GM12864 (cell line): ENCODE measurements at regions not wholly inside any gene's neighbourhood (a gene's known extent, or its start where the extent isn't known, plus 50 kb on each side); places are given as distances from the start of the nearest gene placed in this dataset.

Experiments
- DNase-seq: peaks from one replicate; pipeline ENCODE4 v3.0.0-alpha.2; 2011; ENCODE audit warnings: low read depth
- H3K4me3 ChIP-seq: 2 replicates; pipeline ENCODE4 v1.5.1; 2011; ENCODE audit warnings: mild to moderate bottlenecking, low read depth, low read length, control low read depth
- TF ChIP-seq, protein P1 (sequence below): IDR thresholded peaks from 2 replicates; pipeline ENCODE4 v1.5.1; 2011; ENCODE audit warnings: low read depth, mild to moderate bottlenecking, moderate library complexity, low read length, control low read depth, inconsistent platforms; ENCODE audit errors: missing control alignments

DNA sequence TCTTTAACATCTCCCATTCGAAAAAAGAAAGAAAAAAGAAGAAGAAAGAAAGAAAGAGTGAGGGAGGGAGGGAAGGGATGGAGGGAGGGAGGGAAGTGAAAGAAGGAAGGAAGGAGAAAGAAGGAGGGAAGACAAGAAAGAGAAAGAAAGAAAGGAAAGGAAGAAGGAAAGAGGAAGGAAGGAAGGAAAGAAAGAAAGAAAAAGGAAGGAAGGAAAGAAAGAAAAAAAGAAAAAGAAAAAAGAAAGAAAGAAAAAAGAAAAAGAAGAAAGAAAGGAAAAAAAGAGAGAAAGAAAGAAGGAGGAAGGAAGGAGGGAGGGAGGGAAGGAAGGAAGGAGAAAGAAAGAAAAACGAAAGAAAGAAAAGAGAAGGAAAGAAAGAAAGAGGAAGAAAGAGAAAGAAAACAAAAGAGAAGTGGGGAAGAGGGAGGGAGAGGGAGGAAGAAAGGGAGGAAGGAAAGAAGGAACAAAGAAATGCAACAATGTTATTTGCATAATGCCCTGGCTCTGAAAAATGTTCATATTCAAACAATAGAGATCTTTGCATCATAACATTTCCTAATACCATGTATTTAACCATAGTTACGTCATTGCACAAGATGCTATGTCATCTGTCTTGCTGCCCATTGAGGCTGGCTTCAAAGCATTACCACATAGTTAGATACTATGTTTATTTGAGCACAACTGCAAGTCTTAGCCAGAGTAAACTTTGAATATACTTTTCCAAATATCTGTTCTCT, 550.6 kb downstream of the DSC3 start:
- no peak for DNase-seq
- H3K4me3 ChIP-seq = no peak overlapping the region
- TF ChIP-seq, protein P1, sequence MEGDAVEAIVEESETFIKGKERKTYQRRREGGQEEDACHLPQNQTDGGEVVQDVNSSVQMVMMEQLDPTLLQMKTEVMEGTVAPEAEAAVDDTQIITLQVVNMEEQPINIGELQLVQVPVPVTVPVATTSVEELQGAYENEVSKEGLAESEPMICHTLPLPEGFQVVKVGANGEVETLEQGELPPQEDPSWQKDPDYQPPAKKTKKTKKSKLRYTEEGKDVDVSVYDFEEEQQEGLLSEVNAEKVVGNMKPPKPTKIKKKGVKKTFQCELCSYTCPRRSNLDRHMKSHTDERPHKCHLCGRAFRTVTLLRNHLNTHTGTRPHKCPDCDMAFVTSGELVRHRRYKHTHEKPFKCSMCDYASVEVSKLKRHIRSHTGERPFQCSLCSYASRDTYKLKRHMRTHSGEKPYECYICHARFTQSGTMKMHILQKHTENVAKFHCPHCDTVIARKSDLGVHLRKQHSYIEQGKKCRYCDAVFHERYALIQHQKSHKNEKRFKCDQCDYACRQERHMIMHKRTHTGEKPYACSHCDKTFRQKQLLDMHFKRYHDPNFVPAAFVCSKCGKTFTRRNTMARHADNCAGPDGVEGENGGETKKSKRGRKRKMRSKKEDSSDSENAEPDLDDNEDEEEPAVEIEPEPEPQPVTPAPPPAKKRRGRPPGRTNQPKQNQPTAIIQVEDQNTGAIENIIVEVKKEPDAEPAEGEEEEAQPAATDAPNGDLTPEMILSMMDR = no peak

DNA sequence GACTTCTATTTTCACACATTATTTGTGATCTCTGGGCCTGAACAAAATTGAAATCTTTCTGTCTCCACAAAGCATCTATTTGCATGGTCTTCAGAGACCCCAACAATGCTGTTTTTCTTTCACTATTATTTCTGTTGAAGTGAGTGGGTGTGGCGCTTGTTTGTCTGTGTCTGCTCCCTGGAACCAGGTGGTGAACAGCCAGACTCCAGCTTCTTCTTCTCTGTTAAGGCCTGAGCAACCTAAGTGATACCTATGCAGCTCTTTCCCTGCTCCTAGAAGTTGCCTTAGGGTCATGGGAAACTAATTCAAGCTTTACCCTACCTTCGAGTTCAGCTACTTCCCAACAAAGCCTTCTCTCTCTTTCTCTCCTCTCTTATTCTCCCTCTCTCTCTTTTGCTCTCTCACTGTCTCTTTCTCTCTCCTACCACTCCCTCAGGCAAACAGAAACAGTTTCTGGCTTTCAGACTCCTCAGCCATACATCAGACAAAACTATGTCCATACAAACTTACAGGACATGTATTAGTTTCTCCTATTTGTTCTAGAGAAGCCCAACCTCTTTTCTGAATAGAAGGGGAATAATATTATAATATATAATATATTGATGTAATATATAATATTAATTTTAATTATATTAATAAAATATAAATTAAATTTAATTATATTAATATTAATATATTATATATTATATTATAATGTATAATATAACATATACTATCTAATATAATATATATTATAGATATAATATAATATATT, 552.5 kb downstream of the DSC3 start:
- TF ChIP-seq, protein P1 = no peak
- no peak overlapping the region for H3K4me3 ChIP-seq
- DNase-seq = no peak

DNA sequence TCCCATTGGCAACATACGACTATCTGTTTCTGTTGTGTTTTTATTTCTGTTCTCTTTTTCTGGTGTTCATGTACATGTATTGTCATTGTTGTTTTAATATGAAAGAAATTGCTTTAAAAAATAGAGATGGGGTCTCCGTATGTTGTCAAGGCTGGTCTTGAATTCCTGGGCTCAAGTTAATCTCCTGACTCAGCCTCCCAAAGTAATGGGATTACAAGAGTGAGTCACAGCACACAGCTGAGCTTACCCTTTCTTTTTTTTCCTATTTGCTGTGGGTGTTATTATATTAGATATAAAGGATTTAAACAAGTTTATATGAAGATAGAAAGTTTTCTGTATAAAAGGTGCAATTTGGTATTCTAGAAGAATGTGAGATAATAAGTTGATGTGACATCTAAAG, 554.6 kb downstream of the DSC3 start:
- H3K4me3 ChIP-seq = no peak overlapping the region
- TF ChIP-seq, protein P1 = no peak
- DNase-seq = no peak

DNA sequence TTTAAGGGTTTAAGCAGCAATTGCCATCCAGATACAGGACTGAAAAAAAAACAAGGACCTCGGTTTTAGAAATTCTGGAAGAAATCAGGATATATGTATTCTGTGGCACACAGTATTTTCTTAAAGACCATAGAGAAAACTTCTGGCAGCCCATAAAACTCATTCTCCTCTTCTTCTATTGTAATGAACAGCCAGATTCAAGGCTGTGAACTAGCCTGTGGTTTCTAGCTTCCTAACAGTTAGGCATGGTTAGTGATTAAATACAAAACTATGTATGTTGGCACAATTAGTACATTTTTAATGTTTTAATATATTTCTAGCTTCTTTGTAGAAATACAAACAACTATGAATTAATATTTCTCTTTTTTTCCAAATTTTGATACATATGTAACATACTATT, 555.7 kb downstream of the DSC3 start:
- TF ChIP-seq, protein P1 = no peak
- DNase-seq = no peak
- H3K4me3 ChIP-seq = no peak overlapping the region

DNA sequence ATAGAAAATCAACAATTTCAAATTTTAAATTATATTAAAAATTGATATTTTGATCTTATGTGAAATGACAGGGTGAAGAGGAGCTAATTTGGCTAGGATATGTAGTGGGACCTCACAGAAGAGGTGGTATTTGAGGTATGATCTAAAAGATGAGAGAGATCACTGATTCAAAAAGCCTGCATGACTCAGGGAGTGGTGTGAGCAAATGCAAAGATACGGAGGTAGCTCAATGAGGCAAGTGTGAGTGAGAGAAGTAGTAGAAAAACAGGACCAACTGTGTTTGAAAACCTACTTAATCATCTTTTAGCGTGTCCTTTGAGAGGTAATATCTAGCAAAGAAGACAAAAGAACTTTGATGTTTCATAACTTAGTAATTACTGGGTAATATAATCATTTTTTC, 557.5 kb downstream of the DSC3 start:
- H3K4me3 ChIP-seq = no peak overlapping the region
- DNase-seq = no peak
- TF ChIP-seq, protein P1 = no peak

DNA sequence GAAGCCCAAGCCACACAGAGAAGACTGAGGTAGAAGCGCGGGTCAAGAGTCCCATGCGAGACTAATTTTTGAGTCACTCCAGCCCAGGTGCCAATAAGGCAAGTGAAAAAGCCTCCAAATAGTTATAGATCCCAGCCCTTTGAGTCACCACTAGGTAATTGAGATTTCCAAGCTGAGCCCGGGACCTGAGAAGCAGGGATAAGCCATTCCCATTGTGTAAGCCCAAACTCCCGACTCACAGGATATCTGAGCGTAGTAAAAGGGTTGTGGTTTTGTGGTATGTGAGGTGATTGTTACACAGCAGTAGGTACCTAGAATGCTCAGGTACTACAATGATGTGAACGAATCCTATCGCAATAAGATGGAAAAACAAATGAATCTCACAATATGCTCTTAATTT, 560.7 kb downstream of the DSC3 start:
- H3K4me3 ChIP-seq = no peak overlapping the region
- TF ChIP-seq, protein P1 = no peak
- DNase-seq = no peak

DNA sequence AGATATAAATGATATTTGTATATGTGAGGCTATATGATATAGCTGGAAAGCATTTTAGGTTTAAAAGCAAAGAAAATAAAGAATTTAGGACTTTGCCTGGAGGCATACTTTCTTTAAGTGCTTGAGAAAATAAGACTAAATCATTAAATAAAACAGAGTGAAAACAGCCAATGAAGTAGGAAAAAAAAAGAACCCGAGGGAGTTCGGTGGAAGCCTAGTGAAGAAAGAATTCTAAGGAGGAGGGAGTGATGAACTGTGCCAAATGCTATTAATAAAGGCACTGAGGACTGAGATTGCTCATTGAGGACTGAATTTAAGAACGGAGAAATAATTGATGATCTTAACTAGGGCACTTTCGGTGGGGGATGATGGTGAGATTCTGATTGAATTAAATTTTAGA, 573.5 kb downstream of the DSC3 start:
- H3K4me3 ChIP-seq = no peak overlapping the region
- DNase-seq = no peak
- TF ChIP-seq, protein P1 = no peak
